ENCODE measurements at regions not wholly inside any gene's neighbourhood (a gene's known extent, or its start where the extent isn't known, plus 50 kb on each side); places are given as distances from the start of the nearest gene placed in this dataset.

DNA sequence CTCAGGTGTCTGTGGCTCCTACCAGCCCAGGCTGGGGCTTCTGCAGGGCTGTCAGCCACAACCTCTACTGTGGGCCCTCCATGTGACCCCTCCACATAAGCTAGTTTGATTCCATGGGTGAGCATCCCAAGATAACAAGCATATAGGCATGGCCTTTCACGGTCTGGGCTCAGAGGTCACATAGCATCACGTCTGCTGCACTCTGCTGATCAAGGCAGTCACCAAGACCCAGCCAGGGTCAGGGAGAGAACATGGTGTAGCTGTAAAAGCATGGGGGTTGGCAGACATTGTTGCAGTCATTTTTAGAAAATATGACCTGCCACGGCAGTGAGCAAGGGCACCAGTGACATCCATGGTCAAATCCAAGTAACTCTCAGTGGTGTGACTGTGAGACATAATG lies 698.8 kb downstream of the UQCRFS1 start:
- TF ChIP-seq YY1 (IDR thresholded peaks at IDR 0.05; ENCODE audit: low read depth) (no peak), EP300 (IDR thresholded peaks at IDR 0.05; ENCODE audit: borderline replicate concordance) (no peak), TCF12 (IDR thresholded peaks at IDR 0.05; ENCODE audit: low read depth) (no peak), TEAD4 (IDR thresholded peaks at IDR 0.05) (no peak), ZBTB7A (IDR thresholded peaks at IDR 0.05; ENCODE audit: low read depth) (no peak), CEBPB (IDR thresholded peaks at IDR 0.05) (no peak), TAF1 (IDR thresholded peaks at IDR 0.05; ENCODE audit: low read depth) (no peak), CREB1 (IDR thresholded peaks at IDR 0.05; ENCODE audit: low read depth) (no peak), RAD21 (IDR thresholded peaks at IDR 0.05; ENCODE audit: low read depth) (no peak), EGR1 (IDR thresholded peaks at IDR 0.05) (no peak)
- TF ChIP-seq, protein P1, sequence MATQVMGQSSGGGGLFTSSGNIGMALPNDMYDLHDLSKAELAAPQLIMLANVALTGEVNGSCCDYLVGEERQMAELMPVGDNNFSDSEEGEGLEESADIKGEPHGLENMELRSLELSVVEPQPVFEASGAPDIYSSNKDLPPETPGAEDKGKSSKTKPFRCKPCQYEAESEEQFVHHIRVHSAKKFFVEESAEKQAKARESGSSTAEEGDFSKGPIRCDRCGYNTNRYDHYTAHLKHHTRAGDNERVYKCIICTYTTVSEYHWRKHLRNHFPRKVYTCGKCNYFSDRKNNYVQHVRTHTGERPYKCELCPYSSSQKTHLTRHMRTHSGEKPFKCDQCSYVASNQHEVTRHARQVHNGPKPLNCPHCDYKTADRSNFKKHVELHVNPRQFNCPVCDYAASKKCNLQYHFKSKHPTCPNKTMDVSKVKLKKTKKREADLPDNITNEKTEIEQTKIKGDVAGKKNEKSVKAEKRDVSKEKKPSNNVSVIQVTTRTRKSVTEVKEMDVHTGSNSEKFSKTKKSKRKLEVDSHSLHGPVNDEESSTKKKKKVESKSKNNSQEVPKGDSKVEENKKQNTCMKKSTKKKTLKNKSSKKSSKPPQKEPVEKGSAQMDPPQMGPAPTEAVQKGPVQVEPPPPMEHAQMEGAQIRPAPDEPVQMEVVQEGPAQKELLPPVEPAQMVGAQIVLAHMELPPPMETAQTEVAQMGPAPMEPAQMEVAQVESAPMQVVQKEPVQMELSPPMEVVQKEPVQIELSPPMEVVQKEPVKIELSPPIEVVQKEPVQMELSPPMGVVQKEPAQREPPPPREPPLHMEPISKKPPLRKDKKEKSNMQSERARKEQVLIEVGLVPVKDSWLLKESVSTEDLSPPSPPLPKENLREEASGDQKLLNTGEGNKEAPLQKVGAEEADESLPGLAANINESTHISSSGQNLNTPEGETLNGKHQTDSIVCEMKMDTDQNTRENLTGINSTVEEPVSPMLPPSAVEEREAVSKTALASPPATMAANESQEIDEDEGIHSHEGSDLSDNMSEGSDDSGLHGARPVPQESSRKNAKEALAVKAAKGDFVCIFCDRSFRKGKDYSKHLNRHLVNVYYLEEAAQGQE (IDR thresholded peaks at IDR 0.05; ENCODE audit: low read depth) = no peak
- TF ChIP-seq, protein P2, sequence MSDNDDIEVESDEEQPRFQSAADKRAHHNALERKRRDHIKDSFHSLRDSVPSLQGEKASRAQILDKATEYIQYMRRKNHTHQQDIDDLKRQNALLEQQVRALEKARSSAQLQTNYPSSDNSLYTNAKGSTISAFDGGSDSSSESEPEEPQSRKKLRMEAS (IDR thresholded peaks at IDR 0.05) = no peak

DNA sequence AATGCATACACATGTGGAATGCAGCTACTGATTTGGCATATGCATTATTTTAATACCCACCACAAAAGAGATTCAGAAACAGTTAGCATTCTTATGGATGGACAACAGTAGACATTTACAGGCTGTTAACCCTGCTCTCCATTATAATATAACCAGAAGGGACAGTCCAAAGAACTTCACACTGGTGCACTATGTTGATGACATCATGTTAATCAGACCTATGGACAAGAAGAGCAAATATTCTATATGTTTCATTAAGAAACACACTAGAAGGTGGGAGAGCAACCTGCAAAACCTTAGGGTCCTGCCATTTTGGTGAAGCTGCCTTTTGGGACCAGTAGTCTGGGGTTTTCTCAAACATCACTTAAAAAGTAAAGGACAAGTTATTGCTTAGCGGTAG lies 701.3 kb downstream of the UQCRFS1 start:
- no peak for TF ChIP-seq YY1 (IDR thresholded peaks at IDR 0.05; ENCODE audit: low read depth)
- TF ChIP-seq, protein P1 (IDR thresholded peaks at IDR 0.05; ENCODE audit: low read depth) = no peak
- TF ChIP-seq FOXM1 (IDR thresholded peaks at IDR 0.05; ENCODE audit: borderline replicate concordance, low read depth) = no peak
- TF ChIP-seq, protein P3, sequence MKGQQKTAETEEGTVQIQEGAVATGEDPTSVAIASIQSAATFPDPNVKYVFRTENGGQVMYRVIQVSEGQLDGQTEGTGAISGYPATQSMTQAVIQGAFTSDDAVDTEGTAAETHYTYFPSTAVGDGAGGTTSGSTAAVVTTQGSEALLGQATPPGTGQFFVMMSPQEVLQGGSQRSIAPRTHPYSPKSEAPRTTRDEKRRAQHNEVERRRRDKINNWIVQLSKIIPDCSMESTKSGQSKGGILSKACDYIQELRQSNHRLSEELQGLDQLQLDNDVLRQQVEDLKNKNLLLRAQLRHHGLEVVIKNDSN (IDR thresholded peaks at IDR 0.05) = no peak
- TF ChIP-seq CEBPB (IDR thresholded peaks at IDR 0.05) = no peak
- no peak for TF ChIP-seq ZBTB7A (IDR thresholded peaks at IDR 0.05; ENCODE audit: low read depth)
- no peak for TF ChIP-seq CREB1 (IDR thresholded peaks at IDR 0.05; ENCODE audit: low read depth)
- no peak for TF ChIP-seq RAD21 (IDR thresholded peaks at IDR 0.05; ENCODE audit: low read depth)
- TF ChIP-seq EP300 (IDR thresholded peaks at IDR 0.05; ENCODE audit: borderline replicate concordance) = no peak
- TF ChIP-seq EGR1 (IDR thresholded peaks at IDR 0.05) = no peak
- TF ChIP-seq, protein P2 (IDR thresholded peaks at IDR 0.05) = no peak
- TF ChIP-seq TEAD4 (IDR thresholded peaks at IDR 0.05) = no peak
- no peak for TF ChIP-seq TCF12 (IDR thresholded peaks at IDR 0.05; ENCODE audit: low read depth)
- TF ChIP-seq NFIC (IDR thresholded peaks at IDR 0.05) = no peak
- no peak for TF ChIP-seq TAF1 (IDR thresholded peaks at IDR 0.05; ENCODE audit: low read depth)

DNA sequence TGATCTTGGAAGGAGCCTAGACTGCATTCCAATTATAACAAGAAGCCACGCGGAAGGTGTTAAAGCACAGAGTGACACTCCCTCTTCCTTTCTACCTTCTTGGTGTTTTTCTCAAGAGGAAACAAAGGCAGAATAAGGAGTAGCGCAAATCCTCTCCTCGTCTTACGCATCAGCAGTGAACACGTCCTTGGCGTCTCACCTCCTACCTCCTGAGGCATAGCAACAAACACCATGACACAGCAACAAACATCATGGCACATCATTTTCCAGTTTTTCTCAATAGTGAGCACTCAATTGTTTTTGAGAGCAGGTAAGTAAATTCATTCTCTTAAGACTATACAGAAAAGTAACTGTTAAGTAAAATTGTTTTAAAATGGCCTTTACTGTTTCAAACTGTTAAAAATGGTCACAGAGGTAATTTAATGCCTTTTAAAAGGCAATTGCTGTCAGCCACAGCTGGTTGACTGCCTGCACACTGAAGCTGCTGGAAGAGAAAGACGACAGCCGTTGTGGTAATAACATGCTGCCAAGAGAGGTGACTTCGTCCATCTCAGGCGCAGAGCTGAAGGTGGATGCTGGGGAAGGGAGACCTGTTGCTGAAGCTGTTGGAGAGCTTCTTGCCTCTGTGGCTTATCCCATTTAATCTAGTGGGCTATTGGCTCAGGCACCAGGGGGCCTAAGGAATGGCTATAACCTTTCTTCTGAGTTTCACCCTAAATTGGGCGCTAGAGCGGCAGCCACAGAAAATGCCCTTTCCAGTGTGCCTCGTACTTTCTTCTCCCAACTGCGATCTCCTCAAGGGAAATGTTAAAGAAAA lies 703.7 kb downstream of the UQCRFS1 start:
- no peak for TF ChIP-seq YY1 (IDR thresholded peaks at IDR 0.05; ENCODE audit: low read depth)
- no peak for TF ChIP-seq RAD21 (IDR thresholded peaks at IDR 0.05; ENCODE audit: low read depth)
- no peak for TF ChIP-seq CEBPB (IDR thresholded peaks at IDR 0.05)
- TF ChIP-seq NFIC (IDR thresholded peaks at IDR 0.05) = no peak
- no peak for TF ChIP-seq ZBTB7A (IDR thresholded peaks at IDR 0.05; ENCODE audit: low read depth)
- TF ChIP-seq, protein P1 (IDR thresholded peaks at IDR 0.05; ENCODE audit: low read depth) = no peak
- no peak for TF ChIP-seq EGR1 (IDR thresholded peaks at IDR 0.05)
- TF ChIP-seq TEAD4 (IDR thresholded peaks at IDR 0.05) = no peak
- TF ChIP-seq, protein P2 (IDR thresholded peaks at IDR 0.05) = no peak
- TF ChIP-seq FOXM1 (IDR thresholded peaks at IDR 0.05; ENCODE audit: borderline replicate concordance, low read depth) = no peak

DNA sequence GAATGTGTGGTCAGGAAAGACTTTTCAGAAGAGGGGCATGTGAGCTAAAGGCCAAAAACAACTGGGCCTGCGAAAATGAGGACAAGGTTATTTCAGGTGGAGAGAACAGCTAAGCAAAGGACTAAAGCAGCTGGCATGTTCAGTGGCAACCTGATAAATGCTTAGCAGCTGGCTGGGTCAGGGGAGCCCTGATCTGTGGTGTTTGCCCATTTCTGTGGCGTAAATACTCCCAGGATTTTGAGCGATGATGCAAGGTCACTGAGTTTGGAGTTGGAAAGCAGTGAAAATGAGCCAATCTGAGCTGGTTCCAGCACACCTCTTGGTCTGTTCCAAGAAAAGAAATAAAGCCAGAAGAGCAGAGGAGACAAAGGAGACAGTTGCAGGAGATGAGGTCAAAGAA lies 704.3 kb downstream of the UQCRFS1 start:
- TF ChIP-seq TEAD4 (IDR thresholded peaks at IDR 0.05) = no peak
- TF ChIP-seq, protein P3 (IDR thresholded peaks at IDR 0.05) = no peak
- TF ChIP-seq TCF12 (IDR thresholded peaks at IDR 0.05; ENCODE audit: low read depth) = no peak
- no peak for TF ChIP-seq TAF1 (IDR thresholded peaks at IDR 0.05; ENCODE audit: low read depth)
- TF ChIP-seq ZBTB7A (IDR thresholded peaks at IDR 0.05; ENCODE audit: low read depth) = no peak
- TF ChIP-seq, protein P1 (IDR thresholded peaks at IDR 0.05; ENCODE audit: low read depth) = no peak
- TF ChIP-seq CEBPB (IDR thresholded peaks at IDR 0.05) = no peak
- TF ChIP-seq, protein P2 (IDR thresholded peaks at IDR 0.05) = no peak
- no peak for TF ChIP-seq NFIC (IDR thresholded peaks at IDR 0.05)
- no peak for TF ChIP-seq EGR1 (IDR thresholded peaks at IDR 0.05)
- TF ChIP-seq EP300 (IDR thresholded peaks at IDR 0.05; ENCODE audit: borderline replicate concordance) = no peak
- TF ChIP-seq RAD21 (IDR thresholded peaks at IDR 0.05; ENCODE audit: low read depth) = no peak

All from Ishikawa (cell line).